HL-60/S4 treated with phorbol 12-myristate 13-acetate at 8.2 ng/mL for 4 days and 3 days (cell line): ENCODE measurements at regions not wholly inside any gene's neighbourhood (a gene's known extent, or its start where the extent isn't known, plus 50 kb on each side); places are given as distances from the start of the nearest gene placed in this dataset.

Experiments
- in situ Hi-C: fragments of 300-500 bp; cut with MboI; formaldehyde crosslinking; loops from 2 replicates; pipeline ENCODE4 v1.15.0; 2022; ENCODE audit warnings: low sequenced_read_pairs

GRCh38 chr16:72425571-72426341 is 253.8 kb upstream of the PMFBP1 start:
- in situ Hi-C loops = no loop called here

DNA sequence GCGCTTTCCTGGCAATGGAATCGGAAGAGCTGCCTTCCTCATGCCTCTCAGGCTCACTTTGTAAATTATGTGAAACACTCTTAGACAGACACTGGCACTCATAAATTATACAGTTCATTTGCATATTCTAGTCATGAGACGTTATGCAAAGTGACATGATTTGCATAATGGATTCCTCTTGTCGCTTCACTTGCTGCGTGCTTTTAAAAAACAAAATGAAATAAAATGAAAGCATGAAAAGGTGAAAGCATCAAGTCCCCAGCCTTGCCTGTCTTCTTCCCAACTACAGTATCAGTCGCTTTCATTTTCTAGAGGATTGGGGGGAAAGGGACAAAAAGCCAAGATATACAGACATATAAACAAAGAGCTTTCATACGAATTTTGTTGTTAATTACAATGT is 252.8 kb upstream of the PMFBP1 start:
- in situ Hi-C loops = no loop called here

DNA sequence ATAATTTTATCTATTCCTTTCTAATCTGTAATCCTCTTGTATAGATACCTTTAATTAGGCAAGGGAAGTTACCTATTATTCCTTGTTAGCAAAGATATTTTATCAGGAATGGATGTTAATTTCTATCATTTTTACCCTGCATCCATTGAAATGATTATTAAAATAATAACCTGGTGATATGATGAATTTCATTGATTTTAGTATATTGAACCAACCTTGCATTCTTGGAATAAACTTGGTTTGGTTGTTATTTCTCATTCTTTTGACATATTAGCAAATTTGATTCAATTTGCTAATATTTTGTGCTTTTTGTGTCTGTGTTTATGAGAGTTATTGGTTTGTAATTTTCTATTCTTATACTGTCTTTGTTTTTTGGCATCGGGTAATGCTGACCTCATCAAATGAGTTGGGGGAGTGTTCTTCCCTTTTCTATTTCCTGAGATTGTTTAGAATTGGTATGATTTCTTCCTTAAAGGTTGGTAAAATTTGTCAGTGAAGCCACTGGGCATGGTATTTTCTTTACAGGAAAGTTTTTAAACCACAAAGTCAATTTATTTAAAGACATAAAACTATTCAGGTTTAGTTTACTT is 250.4 kb upstream of the PMFBP1 start:
- in situ Hi-C loops = no loop called here

- in situ Hi-C loops = no loop called here
Measured at GRCh38 chr16:72419638-72420037, 247.7 kb upstream of the PMFBP1 start.

- in situ Hi-C loops = no loop called here
Measured at GRCh38 chr16:72415379-72415778, 243.4 kb upstream of the PMFBP1 start.

DNA sequence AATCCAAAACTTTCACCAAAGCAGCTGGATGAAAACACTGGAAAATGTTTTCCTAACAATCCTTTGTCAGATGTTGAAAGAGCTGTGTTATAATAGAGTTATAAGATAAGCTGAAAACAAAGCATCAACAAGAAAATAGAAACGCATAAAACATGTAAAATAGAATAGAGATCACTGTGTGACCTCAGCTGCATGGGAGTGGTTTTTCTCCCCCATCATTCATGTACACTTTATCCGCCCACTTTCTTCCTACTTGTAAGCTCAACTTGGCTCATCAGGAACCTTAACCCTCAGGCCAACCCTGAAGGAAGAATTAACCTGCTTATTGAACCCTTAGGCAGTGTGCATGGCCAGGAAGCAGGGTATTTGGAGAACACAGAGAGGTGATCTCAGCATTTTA is 238.5 kb upstream of the PMFBP1 start:
- in situ Hi-C loops = no loop called here

DNA sequence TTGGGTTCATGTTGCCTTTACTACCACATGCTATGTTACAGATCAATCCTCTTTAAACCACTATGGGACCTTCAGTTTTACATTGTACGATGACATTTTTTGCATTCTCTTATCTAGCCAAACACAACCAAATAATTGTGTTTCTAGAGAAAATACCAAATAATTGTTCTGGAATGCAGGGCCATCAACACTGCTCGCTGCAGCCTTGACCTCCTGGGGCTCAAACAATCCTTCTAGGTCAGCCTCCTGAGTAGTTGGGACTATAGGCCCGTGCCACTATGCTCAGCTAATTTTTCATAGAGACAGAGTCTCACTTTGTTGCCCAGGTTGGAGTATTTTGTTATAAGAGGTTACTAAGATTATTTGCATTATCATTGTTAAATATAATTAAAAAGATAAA is 237.5 kb upstream of the PMFBP1 start:
- in situ Hi-C loops = no loop called here

GRCh38 chr16:72406390-72406789 is 234.4 kb upstream of the PMFBP1 start:
- in situ Hi-C loops = no loop called here

DNA sequence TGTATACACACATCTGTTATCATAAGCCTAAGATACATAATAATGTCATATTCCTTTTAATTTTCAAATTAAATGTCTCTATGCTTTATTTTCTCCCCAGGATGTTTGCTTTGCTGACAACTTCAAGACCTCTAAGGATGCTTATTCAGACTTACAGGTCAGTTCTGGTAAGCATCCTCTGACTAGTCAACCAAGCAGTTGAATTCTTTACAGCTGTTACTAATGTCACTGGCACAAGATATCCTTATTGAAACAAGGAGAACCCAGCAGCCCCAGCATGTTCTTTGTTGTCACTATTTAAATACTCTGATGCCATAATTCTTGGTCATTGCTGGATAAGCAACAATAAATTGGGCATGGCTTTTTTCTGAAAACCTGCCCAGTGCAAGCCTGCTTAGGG is 232.3 kb upstream of the PMFBP1 start:
- in situ Hi-C loops = no loop called here

GRCh38 chr16:72401084-72401361 is 229.1 kb upstream of the PMFBP1 start:
- in situ Hi-C loops = no loop called here

GRCh38 chr16:72400257-72401083 is 228.5 kb upstream of the PMFBP1 start:
- in situ Hi-C loops = no loop called here

- in situ Hi-C loops = no loop called here
Measured at GRCh38 chr16:72399811-72400210, 227.9 kb upstream of the PMFBP1 start.

DNA sequence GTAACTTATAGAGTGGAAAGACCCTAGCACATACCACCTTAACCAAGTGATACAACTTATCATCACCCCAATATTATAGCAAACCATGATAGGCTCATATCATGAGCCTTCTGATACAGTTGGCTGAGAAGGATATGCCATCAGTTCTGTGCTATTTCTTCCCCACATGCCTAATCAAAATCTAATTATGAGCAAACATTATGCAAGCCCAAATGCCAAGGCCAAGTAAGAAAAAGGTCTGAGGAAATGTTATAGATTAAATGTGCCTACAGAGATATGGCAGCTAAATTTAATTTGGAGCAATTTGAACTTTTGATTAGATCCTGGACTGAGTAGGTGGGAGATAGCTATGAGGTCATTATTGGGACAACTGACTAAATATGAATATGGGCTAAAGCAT is 225.9 kb upstream of the PMFBP1 start:
- in situ Hi-C loops = no loop called here

- in situ Hi-C loops = no loop called here
Measured at GRCh38 chr16:72394526-72394925, 222.6 kb upstream of the PMFBP1 start.

DNA sequence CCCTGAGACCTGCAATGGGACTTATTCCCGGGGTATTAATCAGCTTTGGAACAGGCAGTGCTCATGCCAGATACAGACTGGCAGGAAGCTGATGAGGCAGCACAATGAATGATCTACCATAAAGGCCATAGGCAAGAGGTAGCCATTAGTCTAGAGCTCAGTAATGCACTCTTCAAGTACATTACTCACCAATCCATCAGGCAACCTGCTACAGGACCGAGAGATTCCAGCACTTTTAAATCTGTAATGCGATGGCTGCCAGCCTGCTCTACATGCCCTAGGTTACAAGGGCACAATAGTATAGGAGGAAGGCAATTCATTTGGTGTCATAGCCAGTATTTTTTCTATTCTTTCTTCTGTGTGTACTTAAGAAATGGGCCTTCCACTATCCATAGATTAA is 217.8 kb upstream of the PMFBP1 start:
- in situ Hi-C loops = no loop called here

DNA sequence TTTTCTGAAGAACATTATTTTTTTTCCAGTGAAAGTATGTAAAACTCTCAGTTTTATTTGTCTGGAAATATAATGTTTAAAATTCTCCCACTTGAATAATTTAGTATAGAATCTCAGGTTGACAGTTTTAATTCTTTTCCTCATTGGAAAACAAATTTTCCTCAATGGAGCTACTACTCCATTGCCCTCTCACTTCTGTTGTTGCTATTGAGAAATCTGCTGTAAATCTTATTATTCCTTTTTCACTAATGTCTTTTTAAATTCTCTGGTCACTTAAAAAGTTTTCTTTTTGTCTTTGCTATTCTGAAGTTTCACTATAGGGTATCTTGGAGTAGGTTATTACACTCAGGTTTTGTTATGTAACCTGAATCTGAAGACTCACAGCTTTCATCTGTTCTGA is 216.1 kb upstream of the PMFBP1 start:
- in situ Hi-C loops = no loop called here

DNA sequence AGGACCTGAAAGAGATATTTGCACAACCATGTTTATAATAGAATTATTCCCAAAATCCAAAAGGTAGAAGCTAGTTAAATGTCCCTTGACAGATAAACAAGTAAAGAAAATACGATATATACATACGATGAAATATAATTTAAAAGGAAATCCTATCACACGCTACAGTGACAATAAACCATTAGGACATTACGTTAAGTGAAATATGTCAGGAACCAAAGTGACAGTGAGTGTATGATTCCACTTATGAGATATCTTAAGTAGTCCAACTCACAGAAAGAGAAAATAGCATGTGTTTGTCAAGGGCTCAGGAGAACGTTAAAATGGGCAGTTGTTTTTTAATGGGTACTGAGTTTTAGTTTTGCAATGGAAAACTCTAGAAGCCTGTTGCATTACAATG is 212.7 kb upstream of the PMFBP1 start:
- in situ Hi-C loops = no loop called here

- in situ Hi-C loops = no loop called here
Measured at GRCh38 chr16:72380283-72380682, 208.3 kb upstream of the PMFBP1 start.

DNA sequence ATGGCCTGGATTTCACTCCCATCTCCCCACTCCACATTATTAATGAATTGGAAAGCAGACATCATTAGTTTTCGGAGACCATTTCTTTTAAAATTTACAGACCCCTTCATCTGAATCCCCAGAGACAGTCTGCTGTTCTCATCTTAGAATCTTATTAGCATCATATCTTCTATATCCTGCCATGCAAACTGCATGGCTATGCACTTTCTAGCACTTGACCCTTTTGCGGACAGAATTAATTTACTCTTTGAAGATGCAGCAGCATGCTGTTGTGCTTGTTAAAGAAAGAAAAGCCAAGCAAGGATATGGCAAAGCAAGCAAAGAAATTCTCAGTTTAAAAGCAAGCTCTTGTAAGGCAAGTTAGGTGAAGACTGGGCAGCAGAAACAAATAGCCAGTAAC is 201.2 kb upstream of the PMFBP1 start:
- in situ Hi-C loops = no loop called here

- in situ Hi-C loops = no loop called here
Measured at GRCh38 chr16:72372087-72373045, 200.4 kb upstream of the PMFBP1 start.
